HFF-Myc (cell line): ENCODE measurements at regions not wholly inside any gene's neighbourhood (a gene's known extent, or its start where the extent isn't known, plus 50 kb on each side); places are given as distances from the start of the nearest gene placed in this dataset.

Experiments
- DNase-seq: peaks from one replicate; pipeline ENCODE4 v3.0.0-alpha.2; 2011; ENCODE audit warnings: low read depth; ENCODE audit errors: extremely low read depth
- H3K4me3 ChIP-seq: replicated peaks from 2 replicates; pipeline ENCODE4 v1.5.1; 2011; ENCODE audit warnings: low read depth, mild to moderate bottlenecking, control low read depth, low read length
- TF ChIP-seq, protein P1 (sequence below): IDR thresholded peaks from 2 replicates; pipeline ENCODE4 v1.5.1; 2012; ENCODE audit warnings: mild to moderate bottlenecking, low read depth, low read length, control low read depth; ENCODE audit errors: missing control alignments

DNA sequence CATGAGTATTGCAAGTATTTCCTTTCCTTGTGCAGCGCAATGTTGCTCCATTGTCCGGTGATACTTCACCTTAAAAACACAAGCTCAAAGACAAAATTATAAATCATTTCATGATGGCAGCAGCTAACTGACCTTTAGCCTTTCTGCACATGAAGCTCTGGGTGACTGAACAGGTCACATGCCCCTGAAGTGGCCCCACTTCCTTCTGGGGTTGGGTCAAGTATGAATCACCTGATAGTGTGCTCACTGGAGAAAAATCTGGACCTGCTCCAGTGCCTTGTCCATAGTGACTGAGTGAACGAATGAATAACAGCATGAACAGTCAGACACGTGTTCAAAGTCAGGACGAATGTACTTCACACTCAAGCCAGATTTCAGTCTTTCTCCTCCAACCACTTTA lies 658.9 kb downstream of the NPHP4 start:
- no peak overlapping the region for H3K4me3 ChIP-seq
- TF ChIP-seq, protein P1, sequence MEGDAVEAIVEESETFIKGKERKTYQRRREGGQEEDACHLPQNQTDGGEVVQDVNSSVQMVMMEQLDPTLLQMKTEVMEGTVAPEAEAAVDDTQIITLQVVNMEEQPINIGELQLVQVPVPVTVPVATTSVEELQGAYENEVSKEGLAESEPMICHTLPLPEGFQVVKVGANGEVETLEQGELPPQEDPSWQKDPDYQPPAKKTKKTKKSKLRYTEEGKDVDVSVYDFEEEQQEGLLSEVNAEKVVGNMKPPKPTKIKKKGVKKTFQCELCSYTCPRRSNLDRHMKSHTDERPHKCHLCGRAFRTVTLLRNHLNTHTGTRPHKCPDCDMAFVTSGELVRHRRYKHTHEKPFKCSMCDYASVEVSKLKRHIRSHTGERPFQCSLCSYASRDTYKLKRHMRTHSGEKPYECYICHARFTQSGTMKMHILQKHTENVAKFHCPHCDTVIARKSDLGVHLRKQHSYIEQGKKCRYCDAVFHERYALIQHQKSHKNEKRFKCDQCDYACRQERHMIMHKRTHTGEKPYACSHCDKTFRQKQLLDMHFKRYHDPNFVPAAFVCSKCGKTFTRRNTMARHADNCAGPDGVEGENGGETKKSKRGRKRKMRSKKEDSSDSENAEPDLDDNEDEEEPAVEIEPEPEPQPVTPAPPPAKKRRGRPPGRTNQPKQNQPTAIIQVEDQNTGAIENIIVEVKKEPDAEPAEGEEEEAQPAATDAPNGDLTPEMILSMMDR = no peak
- no peak for DNase-seq

DNA sequence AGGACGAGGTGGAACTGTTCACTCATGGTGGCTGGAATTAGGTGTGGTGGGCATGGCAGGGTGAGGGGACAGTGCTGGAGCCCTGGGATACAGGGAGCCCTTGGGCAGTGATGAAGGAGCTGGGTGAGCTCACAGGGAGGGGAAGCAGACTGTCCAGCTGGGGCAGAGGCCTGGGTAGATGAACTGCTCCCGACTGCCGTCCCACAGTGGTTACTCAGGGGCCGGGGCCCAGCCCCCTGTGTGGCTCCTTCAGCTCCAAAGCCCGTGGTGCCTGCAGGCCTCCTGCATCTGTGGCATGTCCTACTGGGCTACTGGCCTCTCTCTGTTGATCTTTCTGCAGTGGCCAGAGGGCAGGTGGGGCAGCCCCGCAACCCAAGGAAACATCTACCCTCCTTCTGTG lies 661.1 kb downstream of the NPHP4 start:
- no peak for DNase-seq
- H3K4me3 ChIP-seq = no peak overlapping the region
- TF ChIP-seq, protein P1 = no peak

DNA sequence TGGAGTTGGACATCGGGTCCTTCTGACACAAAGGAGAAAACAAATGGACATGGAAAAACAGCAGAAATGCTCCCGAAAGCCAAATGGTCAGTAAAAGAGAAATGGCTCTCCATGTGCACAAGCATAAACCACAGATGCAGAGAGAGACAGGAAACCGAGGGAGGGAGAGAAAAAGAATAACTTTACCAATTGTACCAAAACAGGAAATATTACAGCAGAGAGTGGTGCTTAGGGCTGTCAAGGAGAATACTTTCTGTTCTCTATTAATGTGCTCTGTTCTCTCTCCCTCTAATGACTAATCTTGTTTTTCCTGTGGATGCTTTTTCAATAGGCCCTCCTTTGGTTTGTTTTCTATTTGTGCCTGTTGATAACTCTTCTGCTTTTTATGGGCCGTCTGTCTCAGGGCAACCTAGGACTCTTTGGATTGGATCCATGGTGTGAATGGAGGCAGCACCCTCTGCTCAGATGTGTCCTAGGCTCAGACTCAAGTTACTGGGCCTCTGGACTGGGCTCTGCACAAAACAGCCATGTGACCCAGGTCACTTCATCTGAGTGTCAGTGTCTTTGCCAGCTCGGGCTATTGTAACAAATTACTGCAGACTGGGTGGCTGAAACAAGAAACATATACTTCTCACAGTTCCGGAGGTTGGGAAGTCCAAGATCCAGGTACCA lies 663.0 kb downstream of the NPHP4 start:
- TF ChIP-seq, protein P1 = no peak
- no peak overlapping the region for H3K4me3 ChIP-seq
- no peak for DNase-seq

DNA sequence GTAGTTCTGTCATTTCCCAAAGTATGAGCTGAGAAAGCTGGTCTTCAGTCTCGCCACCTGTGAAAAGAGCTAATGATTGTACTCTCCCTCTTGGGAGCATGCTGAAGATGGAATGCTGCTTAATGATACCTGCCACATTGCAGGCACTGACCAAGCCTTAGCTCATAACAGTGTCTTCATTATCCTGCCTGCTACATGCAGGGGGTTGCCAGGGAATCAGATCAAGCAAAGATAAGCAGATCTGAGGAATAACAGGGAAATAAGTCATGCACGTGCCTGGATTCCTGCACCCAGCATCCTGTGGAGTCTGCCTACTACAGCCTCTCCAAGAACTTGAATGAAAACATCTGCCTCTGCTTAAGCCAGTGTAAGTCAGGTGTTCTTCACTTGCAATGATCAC lies 667.3 kb downstream of the NPHP4 start:
- TF ChIP-seq, protein P1 = no peak
- DNase-seq = no peak
- H3K4me3 ChIP-seq = no peak overlapping the region

DNA sequence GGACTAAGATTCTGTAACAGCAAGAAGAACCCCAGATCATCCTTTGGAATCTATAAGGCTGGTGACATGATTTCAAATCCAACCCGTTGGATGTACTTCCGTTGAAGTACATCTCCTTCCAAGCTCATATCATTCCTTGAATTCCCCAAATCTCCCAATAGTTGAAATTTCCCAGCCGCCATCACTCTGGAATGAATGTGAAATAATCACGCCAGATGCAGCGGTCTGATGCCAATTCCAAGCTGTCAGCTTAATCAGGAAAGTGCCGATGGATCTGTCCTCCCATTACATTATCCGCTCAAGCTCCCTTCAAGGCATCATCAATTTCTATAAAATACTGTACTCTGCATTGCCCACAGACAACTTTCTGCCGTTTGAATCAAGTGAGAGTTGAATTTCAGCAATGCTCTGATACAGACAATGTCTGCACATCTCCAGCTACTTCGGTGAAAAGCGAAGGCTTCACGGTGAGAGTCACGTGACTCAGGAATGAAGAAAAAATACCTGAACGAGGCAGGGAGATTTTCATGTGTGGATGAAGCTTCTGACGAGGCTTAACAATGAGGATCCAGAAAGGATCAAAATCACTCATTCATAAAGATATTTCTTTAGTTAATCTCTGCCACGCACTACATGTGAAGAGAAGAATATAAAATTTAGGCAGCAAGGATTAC lies 663.9 kb downstream of the AJAP1 start:
- no peak for DNase-seq
- TF ChIP-seq, protein P1 = no peak
- H3K4me3 ChIP-seq = no peak overlapping the region

DNA sequence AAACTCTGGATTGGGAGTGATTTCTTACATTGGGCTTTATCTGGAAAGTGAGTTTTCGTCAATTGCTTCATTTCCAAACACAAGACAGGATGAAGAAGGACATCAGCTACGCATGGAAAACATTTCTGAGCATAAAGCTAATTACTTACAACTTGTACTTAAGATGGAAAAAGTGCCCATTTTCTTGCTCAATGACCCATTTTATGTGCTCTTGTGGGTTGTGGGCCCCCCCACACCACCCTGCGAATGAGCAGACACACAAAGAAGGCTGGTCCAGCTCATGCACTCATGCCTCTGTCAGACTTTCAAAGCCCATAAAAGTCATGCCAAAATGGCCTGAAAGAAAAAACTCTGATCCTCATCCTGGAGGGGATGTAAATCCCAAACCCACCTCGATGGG lies 663.0 kb downstream of the AJAP1 start:
- H3K4me3 ChIP-seq = no peak overlapping the region
- DNase-seq = no peak
- TF ChIP-seq, protein P1 = no peak
